ENCODE measurements at regions not wholly inside any gene's neighbourhood (a gene's known extent, or its start where the extent isn't known, plus 50 kb on each side); places are given as distances from the start of the nearest gene placed in this dataset.
"Not testable (repeated sequence)": the region's sequence is repeated elsewhere in the genome, so short reads cannot be mapped to it uniquely, and the experiment has no call there.

DNA sequence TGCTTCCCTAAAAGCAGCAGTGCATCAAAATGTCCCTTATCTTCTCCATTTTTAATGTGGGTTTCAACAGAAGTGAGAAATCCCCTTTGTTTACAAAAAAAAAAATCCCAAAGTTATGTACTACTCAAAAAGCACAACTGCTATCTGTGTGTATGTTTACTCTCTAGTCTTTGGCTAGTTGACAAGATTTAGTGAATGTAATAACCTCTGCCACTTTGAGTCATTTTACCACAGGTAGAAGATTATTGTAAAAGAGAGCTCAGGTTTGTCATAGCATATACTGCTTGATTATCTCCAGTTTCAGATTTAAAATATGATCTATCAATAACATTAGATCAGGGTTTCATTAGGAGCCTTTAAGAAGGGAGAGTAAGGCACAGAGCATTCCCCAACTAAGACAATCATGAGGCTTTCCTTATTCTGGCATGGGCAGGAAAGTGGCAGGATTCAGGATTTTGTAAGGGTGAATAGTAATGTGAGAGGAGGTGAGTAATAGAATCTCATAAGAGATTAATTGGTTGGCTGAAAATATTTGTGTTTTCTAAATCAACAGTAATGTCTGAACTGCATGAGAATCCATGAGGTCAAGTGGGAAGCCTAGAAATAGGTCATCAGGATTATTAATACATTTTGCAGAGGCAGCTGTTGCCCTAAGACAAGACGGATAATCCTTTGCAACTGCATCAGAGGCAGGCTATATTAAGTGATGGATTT is 1780.3 kb upstream of the LRRTM1 start:
- no peak for DNase-seq (ENCODE audit: low spot score)

DNA sequence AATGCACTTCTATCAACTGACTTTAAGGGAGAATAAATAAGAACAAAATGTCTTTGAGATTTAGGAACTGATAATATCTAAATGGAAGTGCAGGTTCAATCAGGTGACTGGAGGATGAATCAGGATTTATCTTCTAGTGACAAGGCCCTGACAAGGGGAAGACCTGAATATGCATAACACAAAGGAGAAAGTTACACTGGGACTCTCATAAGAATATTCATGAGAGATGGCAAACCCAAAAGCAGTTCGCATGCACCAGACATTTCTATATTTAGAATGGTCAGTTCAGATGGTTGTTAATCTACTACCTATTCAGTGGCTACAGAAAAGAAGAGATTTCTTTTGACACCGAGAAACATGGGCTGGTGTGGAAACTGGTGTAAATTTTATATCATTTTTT is 1771.3 kb upstream of the LRRTM1 start:
- no peak for DNase-seq (ENCODE audit: low spot score)

DNA sequence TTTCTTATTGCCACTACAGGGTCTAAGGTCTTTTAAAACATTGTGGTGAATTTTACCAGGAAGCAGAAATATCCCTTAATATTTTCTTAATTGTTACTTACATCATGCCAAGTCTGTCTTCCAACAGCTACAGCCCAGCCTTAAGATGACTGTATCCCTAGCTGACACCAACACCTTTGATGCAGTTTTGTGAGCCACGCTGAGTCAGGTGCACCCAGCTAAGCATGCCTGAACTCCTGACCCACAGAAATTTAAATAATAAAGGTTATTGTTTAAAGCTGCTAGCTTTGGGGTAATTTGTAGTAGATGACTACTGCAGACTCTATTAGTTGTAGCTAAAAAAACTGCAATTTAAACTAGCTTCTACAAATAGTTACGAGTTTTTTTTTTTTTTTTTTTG is 1757.9 kb upstream of the LRRTM1 start:
- no peak for DNase-seq (ENCODE audit: low spot score)

GRCh38 chr2:82055846-82056245 is 1751.3 kb upstream of the LRRTM1 start:
- DNase-seq (ENCODE audit: low spot score) = no peak

- DNase-seq (ENCODE audit: low spot score) = no peak
Measured at GRCh38 chr2:82043867-82044266, 1739.3 kb upstream of the LRRTM1 start.

- DNase-seq (ENCODE audit: low spot score) = no peak
Measured at GRCh38 chr2:82027921-82028615, 1723.5 kb upstream of the LRRTM1 start.

GRCh38 chr2:82023710-82024109 is 1719.2 kb upstream of the LRRTM1 start:
- DNase-seq (ENCODE audit: low spot score) = no peak

DNA sequence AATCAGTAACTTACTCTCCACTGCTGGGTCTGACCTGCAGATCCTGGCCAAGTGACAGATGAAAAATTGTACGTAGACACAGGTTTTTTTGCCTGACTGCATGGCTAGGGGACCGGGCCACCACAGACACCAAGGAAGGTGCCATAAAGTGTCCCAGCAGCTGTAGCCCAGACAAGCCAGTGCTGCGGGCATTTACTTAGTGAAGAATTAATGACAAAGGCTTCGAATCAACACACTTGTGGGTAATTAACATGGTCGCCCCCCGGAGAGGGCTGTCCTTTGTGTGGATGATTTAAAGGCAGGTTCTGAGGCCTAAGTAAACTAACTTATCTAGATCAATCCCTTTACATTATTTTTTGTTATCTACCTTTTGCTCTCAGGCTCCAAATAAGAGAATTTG is 1709.1 kb upstream of the LRRTM1 start:
- no peak for DNase-seq (ENCODE audit: low spot score)

DNA sequence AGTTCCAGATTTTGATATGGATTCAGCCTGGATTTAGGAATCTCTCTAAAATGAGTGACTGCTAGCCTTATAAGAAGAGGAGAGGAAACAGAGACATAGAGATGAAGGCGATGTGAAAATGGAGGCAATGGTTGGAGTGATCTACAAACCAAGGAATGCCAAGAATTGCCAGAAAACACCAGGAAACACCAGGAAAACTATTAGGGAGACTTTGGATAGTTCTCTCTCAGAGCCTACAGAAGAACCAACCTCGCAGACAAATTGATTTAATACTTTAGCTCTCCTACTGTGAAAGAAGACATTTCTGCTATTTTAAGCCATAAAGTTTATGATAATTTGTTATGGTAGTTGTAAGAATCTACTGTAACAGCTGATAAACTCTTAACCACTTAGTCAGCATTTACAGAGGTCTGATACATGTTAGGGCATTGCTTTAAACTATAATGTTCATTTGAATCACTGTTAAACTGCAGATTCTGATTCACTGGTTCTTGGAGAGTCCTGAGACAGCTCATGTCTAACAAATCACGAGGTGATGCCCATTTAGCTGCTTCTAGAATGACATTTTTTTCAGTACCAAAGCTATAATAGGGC is 1702.6 kb upstream of the LRRTM1 start:
- DNase-seq (ENCODE audit: low spot score) = no peak

- DNase-seq (ENCODE audit: low spot score) = not testable (repeated sequence)
Measured at GRCh38 chr2:82005889-82006288, 1701.3 kb upstream of the LRRTM1 start.

- no peak for DNase-seq (ENCODE audit: low spot score)
Measured at GRCh38 chr2:82001614-82002013, 1697.1 kb upstream of the LRRTM1 start.

DNA sequence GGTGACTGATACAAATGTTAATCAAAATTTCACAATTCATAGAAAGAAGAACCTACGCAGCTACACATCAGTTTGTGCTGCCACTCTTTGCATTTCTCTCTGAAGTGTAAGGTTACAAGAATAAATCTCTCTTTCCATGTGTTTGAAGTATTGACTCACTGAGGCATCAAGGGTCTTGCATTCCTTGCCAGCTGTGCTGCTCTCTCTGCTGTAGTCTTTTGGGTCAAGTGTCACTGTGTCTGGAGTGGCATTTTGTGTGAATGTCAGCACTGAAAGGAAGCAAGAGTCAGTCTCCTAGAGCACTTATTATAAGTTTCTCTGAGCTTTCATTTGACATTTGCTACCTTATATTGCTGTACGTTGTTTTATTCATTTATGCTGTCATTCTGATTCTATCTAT is 1696.1 kb upstream of the LRRTM1 start:
- no peak for DNase-seq (ENCODE audit: low spot score)

GRCh38 chr2:81996332-81996731 is 1691.8 kb upstream of the LRRTM1 start:
- DNase-seq (ENCODE audit: low spot score) = no peak

- no peak for DNase-seq (ENCODE audit: low spot score)
Measured at GRCh38 chr2:81991282-81991681, 1686.7 kb upstream of the LRRTM1 start.

DNA sequence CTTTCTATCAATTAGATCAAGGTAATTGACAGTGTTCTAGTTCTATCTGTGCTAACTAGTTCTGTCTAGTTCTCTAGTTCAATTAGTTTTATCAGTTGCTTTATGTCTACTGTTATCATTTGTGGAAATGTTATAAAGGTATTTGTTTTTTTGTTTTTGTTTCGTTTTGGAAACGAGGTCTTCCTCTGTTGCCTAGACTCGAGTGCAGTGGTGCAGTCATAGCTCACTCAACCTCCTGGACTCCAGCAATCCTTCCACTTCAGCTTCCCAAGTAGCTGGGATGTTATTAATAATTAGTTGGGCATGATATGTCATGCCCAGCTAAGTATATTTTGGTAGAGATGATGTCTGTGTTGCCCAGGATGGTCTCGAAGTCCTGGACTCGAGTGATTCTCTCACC is 1682.8 kb upstream of the LRRTM1 start:
- no peak for DNase-seq (ENCODE audit: low spot score)

DNA sequence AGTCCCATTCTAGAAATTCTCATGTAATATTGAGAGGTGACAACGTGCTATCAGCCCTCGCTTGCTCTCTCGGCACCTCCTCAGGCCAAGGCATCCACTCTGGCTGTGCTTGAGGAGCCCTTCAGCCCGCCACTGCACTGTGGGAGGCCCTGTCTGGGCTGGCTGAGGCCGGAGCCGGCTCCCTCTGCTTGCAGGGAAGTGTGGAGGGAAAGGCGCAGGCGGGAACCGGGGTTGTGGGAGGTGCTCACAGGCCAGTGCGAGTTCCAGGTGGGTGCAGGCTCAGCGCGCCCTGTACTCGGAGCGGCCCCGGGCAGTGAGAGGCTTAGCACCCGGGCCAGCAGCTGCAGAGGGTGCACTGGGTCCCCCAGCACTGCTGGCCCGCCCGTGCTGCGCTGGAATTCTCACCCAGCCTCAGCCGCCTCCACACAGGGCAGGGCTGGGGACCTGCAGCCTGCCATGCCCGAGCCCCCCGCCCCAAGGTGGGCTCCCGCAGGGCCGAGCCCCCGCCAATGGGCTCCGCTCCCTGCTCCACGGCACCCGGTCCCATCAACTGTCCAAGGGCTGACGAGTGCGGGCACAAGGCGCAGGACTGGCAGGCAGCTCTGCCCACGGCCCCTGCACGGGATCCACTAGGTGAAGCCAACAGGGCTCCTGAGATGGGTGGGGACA is 1680.6 kb upstream of the LRRTM1 start:
- no peak for DNase-seq (ENCODE audit: low spot score)

DNA sequence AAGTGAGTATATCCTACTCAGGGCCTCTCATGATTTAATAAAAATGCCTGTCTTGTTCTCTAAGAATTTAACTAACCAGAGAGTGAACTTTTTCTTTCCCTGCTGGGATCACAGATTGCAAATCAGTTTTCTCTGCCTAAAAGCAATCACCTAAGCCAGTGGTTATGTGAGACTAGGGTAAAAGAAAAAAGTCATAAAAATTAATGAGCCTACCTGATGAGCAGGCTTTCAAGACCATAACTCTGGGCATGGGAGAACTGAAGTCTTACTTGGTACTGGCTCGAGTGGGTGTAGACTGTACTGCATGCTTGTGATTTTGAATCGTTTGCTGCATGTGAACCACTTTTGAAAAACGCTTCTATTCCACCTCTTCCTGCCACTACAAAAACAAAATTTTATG is 1677.0 kb upstream of the LRRTM1 start:
- DNase-seq (ENCODE audit: low spot score) = no peak

- no peak for DNase-seq (ENCODE audit: low spot score)
Measured at GRCh38 chr2:81979086-81979485, 1674.5 kb upstream of the LRRTM1 start.

- DNase-seq (ENCODE audit: low spot score) = no peak
Measured at GRCh38 chr2:81976998-81977397, 1672.4 kb upstream of the LRRTM1 start.

GRCh38 chr2:81974216-81974615 is 1669.7 kb upstream of the LRRTM1 start:
- no peak for DNase-seq (ENCODE audit: low spot score)

DNA sequence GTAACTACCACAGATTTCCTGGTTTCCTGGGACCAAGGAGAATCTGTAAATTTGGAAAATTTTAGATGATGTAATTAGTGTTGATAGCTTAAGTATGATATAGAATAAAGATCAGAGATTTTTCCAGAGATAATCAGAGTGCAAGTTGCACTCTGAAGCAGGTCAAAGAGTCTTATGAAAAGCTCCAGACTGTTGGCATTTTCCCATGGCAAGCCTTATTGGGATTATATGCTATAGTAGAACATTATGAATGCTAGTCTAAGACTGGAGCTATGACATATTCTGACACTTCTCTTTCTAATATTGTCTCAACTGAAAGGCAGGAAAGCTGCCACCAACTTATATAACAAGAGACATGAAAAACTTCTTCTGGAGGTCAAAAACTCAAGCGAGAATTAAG is 1638.3 kb upstream of the LRRTM1 start:
- DNase-seq (ENCODE audit: low spot score) = no peak

- DNase-seq (ENCODE audit: low spot score) = no peak
Measured at GRCh38 chr2:81942136-81942680, 1637.7 kb upstream of the LRRTM1 start.
